IMR-90 (cell line): ENCODE measurements at regions not wholly inside any gene's neighbourhood (a gene's known extent, or its start where the extent isn't known, plus 50 kb on each side); places are given as distances from the start of the nearest gene placed in this dataset.

Experiments
- ATAC-seq: fragments of 200-7000 bp; cut with Tn5 transposase; 2 replicates; pipeline ENCODE4 v1.9.1; 2020; ENCODE audit warnings: low read depth, mild to moderate bottlenecking, moderate library complexity
- BruUV-seq: library from RNA; stranded (reverse); fragments of 400-500 nt; replicated peaks from 2 replicates; lab custom pipeline; 2021; lab: Mats Ljungman, UMichigan
- CTCF ChIA-PET: fragments of 300-600 bp; formaldehyde crosslinking; extraction: SDS; loops from one replicate; lab custom pipeline; 2021; ENCODE audit warnings: antibody characterized with exemption; lab: Yijun Ruan, JAX
- POLR2A ChIA-PET: fragments of 300-600 bp; sonication (Branson Sonifier 250); formaldehyde crosslinking; loops from one replicate; lab custom pipeline; 2022; ENCODE audit warnings: antibody characterized with exemption; ENCODE audit not compliant: unreplicated experiment; lab: Charles Lee
- DNase-seq: peaks from one replicate; pipeline ENCODE4 v3.0.0; 2013
- H2AFZ ChIP-seq: replicated peaks from 2 replicates; pipeline ENCODE3; 2013; ENCODE audit warnings: low read length, mild to moderate bottlenecking; ENCODE audit not compliant: poor library complexity
- H2AK5ac ChIP-seq: 2 replicates; pipeline ENCODE4 v1.6.1; 2013; ENCODE audit warnings: low read depth, low read length, inconsistent platforms
- H2AK9ac ChIP-seq: replicated peaks from 2 replicates; pipeline ENCODE3; 2013; ENCODE audit warnings: mild to moderate bottlenecking, low read depth, low read length, moderate library complexity; ENCODE audit not compliant: poor library complexity
- H2BK120ac ChIP-seq: 2 replicates; pipeline ENCODE4 v1.6.1; 2013; ENCODE audit warnings: low read depth, low read length, inconsistent platforms
- H2BK15ac ChIP-seq: 3 replicates; pipeline ENCODE4 v1.6.1; 2013; ENCODE audit warnings: low read depth, low read length, inconsistent platforms
- H2BK20ac ChIP-seq: 2 replicates; pipeline ENCODE4 v1.6.1; 2013; ENCODE audit warnings: low read depth, mild to moderate bottlenecking, inconsistent platforms, low read length, moderate library complexity
- H2BK5ac ChIP-seq: 2 replicates; pipeline ENCODE4 v1.6.1; 2013; ENCODE audit warnings: mild to moderate bottlenecking, low read depth, low read length, inconsistent platforms; ENCODE audit not compliant: poor library complexity, severe bottlenecking
- H3K14ac ChIP-seq: replicated peaks from 2 replicates; pipeline ENCODE4 v1.6.1; 2013; ENCODE audit warnings: low read depth, low read length, inconsistent platforms
- H3K18ac ChIP-seq: 2 replicates; pipeline ENCODE4 v1.6.1; 2013; ENCODE audit warnings: low read depth, low read length, control low read depth
- H3K23ac ChIP-seq: 2 replicates; pipeline ENCODE4 v1.6.1; 2013; ENCODE audit warnings: low read depth, low read length, inconsistent platforms
- H3K27ac ChIP-seq: 2 replicates; pipeline ENCODE4 v1.5.1; 2013; ENCODE audit warnings: mild to moderate bottlenecking, control low read depth, low read length; ENCODE audit not compliant: insufficient read depth
- H3K27me3 ChIP-seq: 2 replicates; pipeline ENCODE4 v1.6.1; 2013; ENCODE audit warnings: low read length; ENCODE audit not compliant: control insufficient read depth, insufficient read depth
- H3K36me3 ChIP-seq: 2 replicates; pipeline ENCODE4 v1.6.1; 2013; ENCODE audit warnings: low read length, mixed read lengths; ENCODE audit not compliant: control insufficient read depth, insufficient read depth
- H3K4ac ChIP-seq: 2 replicates; pipeline ENCODE4 v1.6.1; 2013; ENCODE audit warnings: low read depth, low read length, inconsistent platforms
- H3K4me1 ChIP-seq: 2 replicates; pipeline ENCODE4 v1.6.1; 2013; ENCODE audit warnings: low read length, mixed read lengths; ENCODE audit not compliant: control insufficient read depth, insufficient read depth
- H3K4me2 ChIP-seq: 2 replicates; pipeline ENCODE4 v1.6.1; 2013; ENCODE audit warnings: low read depth, mild to moderate bottlenecking, control low read depth, low read length, moderate library complexity
- H3K4me3 ChIP-seq: 2 replicates; pipeline ENCODE4 v1.5.1; 2013; ENCODE audit warnings: low read depth, mild to moderate bottlenecking, control low read depth, low read length, moderate library complexity; ENCODE audit not compliant: insufficient read depth
- H3K56ac ChIP-seq: 2 replicates; pipeline ENCODE4 v1.6.1; 2013; ENCODE audit warnings: low read length, inconsistent platforms; ENCODE audit not compliant: insufficient read depth; ENCODE audit errors: extremely low read depth
- H3K79me1 ChIP-seq, 2 experiments: 2 replicates each; pipeline ENCODE4 v1.6.1; 2013; ENCODE audit warnings: low read length in 2 of 2, inconsistent platforms in 1 of 2, low read depth in 1 of 2
- H3K9ac ChIP-seq: 2 replicates; pipeline ENCODE4 v1.6.1; 2013; ENCODE audit warnings: low read depth, low read length, control low read depth
- H3K9me1 ChIP-seq: 2 replicates; pipeline ENCODE4 v1.6.1; 2013; ENCODE audit warnings: low read length, inconsistent platforms; ENCODE audit not compliant: insufficient read depth
- H3K9me3 ChIP-seq: 2 replicates; pipeline ENCODE4 v1.6.1; 2013; ENCODE audit warnings: low read length; ENCODE audit not compliant: control insufficient read depth, insufficient read depth
- H4K20me1 ChIP-seq: 2 replicates; pipeline ENCODE4 v1.6.1; 2013; ENCODE audit warnings: low read length, inconsistent platforms; ENCODE audit not compliant: insufficient read depth
- H4K5ac ChIP-seq: 2 replicates; pipeline ENCODE4 v1.6.1; 2013; ENCODE audit warnings: mild to moderate bottlenecking, low read depth, low read length, control low read depth
- H4K8ac ChIP-seq, 2 experiments: 2 replicates each; pipeline ENCODE4 v1.6.1; 2013; ENCODE audit warnings: low read depth in 2 of 2, low read length in 2 of 2, control low read depth in 1 of 2, inconsistent platforms in 1 of 2
- H4K91ac ChIP-seq: 2 replicates; pipeline ENCODE4 v1.6.1; 2013; ENCODE audit warnings: low read depth, low read length, inconsistent platforms; ENCODE audit not compliant: insufficient read depth
- BHLHE40 ChIP-seq: fragments of 150-350 bp; IDR thresholded peaks from 2 replicates; pipeline ENCODE4 v1.6.1; 2016; ENCODE audit warnings: mild to moderate bottlenecking, low read depth, low read length
- CEBPB ChIP-seq: IDR thresholded peaks from 2 replicates; pipeline ENCODE4 v1.6.1; 2012; ENCODE audit warnings: low read depth, low read length, improper control_type of control experiment
- CHD1 ChIP-seq: IDR thresholded peaks from 2 replicates; pipeline ENCODE4 v1.6.1; 2012; ENCODE audit warnings: low read depth, low read length, improper control_type of control experiment
- CTCF ChIP-seq: conservative IDR thresholded peaks from 2 replicates; pipeline ENCODE4 v1.5.1; 2012; ENCODE audit warnings: mild to moderate bottlenecking, low read depth, low read length, improper control_type of control experiment
- ELK1 ChIP-seq: fragments of 150-350 bp; IDR thresholded peaks from 2 replicates; pipeline ENCODE4 v1.6.1; 2016; ENCODE audit warnings: low read depth, mild to moderate bottlenecking, low read length, moderate library complexity, borderline replicate concordance
- FOS ChIP-seq: fragments of 150-350 bp; IDR thresholded peaks from 2 replicates; pipeline ENCODE4 v1.6.1; 2016; ENCODE audit warnings: low read depth, low read length
- MAFK ChIP-seq: IDR thresholded peaks from 2 replicates; pipeline ENCODE4 v1.6.1; 2012; ENCODE audit warnings: low read depth, low read length, improper control_type of control experiment
- MAZ ChIP-seq: IDR thresholded peaks from 2 replicates; pipeline ENCODE4 v1.6.1; 2012; ENCODE audit warnings: low read depth, mild to moderate bottlenecking, low read length, improper control_type of control experiment, moderate library complexity, borderline replicate concordance
- MXI1 ChIP-seq: IDR thresholded peaks from 2 replicates; pipeline ENCODE4 v1.6.1; 2012; ENCODE audit warnings: low read depth, mild to moderate bottlenecking, low read length, moderate library complexity, borderline replicate concordance
- NFE2L2 ChIP-seq: fragments of 150-350 bp; IDR thresholded peaks from 2 replicates; pipeline ENCODE4 v1.6.1; 2016; ENCODE audit warnings: low read depth, mild to moderate bottlenecking, low read length
- POLR2A ChIP-seq: IDR thresholded peaks from 2 replicates; pipeline ENCODE4 v1.6.1; 2012; ENCODE audit warnings: mild to moderate bottlenecking, low read depth, low read length
- RAD21 ChIP-seq: IDR thresholded peaks from 2 replicates; pipeline ENCODE4 v1.6.1; 2012; ENCODE audit warnings: low read length, improper control_type of control experiment
- RCOR1 ChIP-seq: IDR thresholded peaks from 2 replicates; pipeline ENCODE4 v1.6.1; 2012; ENCODE audit warnings: mild to moderate bottlenecking, low read length, improper control_type of control experiment; ENCODE audit not compliant: insufficient replicate concordance
- RFX5 ChIP-seq: IDR thresholded peaks from 2 replicates; pipeline ENCODE4 v1.8.0; 2012; ENCODE audit warnings: low read depth, mild to moderate bottlenecking, low read length, moderate library complexity
- SMC3 ChIP-seq: fragments of 150-350 bp; IDR thresholded peaks from 2 replicates; pipeline ENCODE4 v1.6.1; 2016; ENCODE audit warnings: low read depth, mild to moderate bottlenecking, antibody characterized with exemption, low read length, moderate library complexity
- WGBS, 2 experiments: methylation state at CpG; one replicate each; pipeline versions ENCODE4 v1.1.5 to v1.1.7; 2013; ENCODE audit warnings: missing lambda C conversion rate in 2 of 2; ENCODE audit not compliant: insufficient read length in 1 of 2; ENCODE audit errors: extremely low coverage in 2 of 2; 5-methylcytosine and 5-hydroxymethylcytosine counted together
- dilution Hi-C: fragments of 300-500 bp; cut with HindIII; formaldehyde crosslinking; loops from one replicate; pipeline ENCODE4 v1.14.3; 2018; ENCODE audit warnings: low sequenced_read_pairs; ENCODE audit not compliant: unreplicated experiment
- in situ Hi-C: fragments of 300-500 bp; cut with MboI; formaldehyde crosslinking; loops from 3 replicates; pipeline ENCODE4 v1.14.3; 2019; ENCODE audit warnings: low sequenced_read_pairs, inconsistent platforms, mixed read lengths
- intact Hi-C: fragments of 100-400 bp; cut with micrococcal nuclease; formaldehyde crosslinking; loops from 2 replicates; pipeline ENCODE4 v1.10.0; 2022
- TF ChIP-seq, protein P1 (sequence below): fragments of 150-350 bp; IDR thresholded peaks from 2 replicates; pipeline ENCODE4 v1.6.1; 2017; ENCODE audit warnings: mild to moderate bottlenecking, antibody characterized with exemption, low read length, low read depth

DNA sequence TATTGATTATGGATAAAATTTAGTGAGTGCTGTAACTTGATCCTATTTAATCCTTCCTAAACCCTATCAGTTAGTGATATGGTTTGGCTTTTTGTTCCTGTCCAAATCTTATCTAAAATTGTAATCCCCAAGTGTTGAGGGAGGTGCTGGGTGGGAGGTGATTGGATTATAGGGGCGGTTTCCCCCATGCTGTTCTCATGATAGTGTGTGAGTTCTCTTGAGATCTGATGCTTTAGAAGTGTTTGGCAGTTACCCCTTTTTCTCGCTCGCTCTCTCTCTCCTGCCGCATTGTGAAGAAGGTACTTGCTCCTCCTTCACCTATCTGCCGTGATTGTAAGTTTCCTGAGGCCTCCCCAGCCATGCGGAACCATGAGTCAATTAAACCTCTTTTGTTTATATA, 134.0 kb upstream of the SUCLG2 start:
- dilution Hi-C loops: no loop called here
- intact Hi-C loops: loop anchor here (10.0 kb wide), 1 partner anchor 184 kb away; no protein-coding TSS in a partner anchor
- in situ Hi-C loops: loop anchor here (10.0 kb wide), 1 partner anchor 404 kb away; no protein-coding TSS in a partner anchor

More for the DNA sequence above, 134.0 kb upstream of the SUCLG2 start:
- no peak overlapping the region for H3K18ac ChIP-seq
- no peak overlapping the region for H2BK15ac ChIP-seq
- no peak overlapping the region for H3K4me2 ChIP-seq
- TF ChIP-seq MXI1 (no peak), CTCF (no peak), MAZ (no peak), BHLHE40 (no peak), CEBPB (no peak), POLR2A (no peak), ELK1 (no peak), RAD21 (no peak), SMC3 (no peak), RFX5 (no peak), MAFK (no peak), NFE2L2 (no peak), CHD1 (no peak), FOS (no peak), RCOR1 (no peak)
- TF ChIP-seq, protein P1, sequence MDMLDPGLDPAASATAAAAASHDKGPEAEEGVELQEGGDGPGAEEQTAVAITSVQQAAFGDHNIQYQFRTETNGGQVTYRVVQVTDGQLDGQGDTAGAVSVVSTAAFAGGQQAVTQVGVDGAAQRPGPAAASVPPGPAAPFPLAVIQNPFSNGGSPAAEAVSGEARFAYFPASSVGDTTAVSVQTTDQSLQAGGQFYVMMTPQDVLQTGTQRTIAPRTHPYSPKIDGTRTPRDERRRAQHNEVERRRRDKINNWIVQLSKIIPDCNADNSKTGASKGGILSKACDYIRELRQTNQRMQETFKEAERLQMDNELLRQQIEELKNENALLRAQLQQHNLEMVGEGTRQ: no peak
- H3K27me3 ChIP-seq: no peaks in the 10 kb centered on the region; the same call in 1 of the 2 replicates
- H2BK120ac ChIP-seq: no peak overlapping the region
- H3K9me3 ChIP-seq: no peaks in the 10 kb centered on the region
- H3K4me1 ChIP-seq: peaks cover 2% of the 10 kb centered on the region; the same call in 1 of the 2 replicates
- H3K4ac ChIP-seq: no peak overlapping the region
- H2AFZ ChIP-seq: no peak overlapping the region
- ATAC-seq: no peak
- no peaks in the 10 kb centered on the region for H3K36me3 ChIP-seq
- H3K9ac ChIP-seq: no peak overlapping the region
- H4K8ac ChIP-seq: no peak overlapping the region
- H3K14ac ChIP-seq: no peak overlapping the region
- H2BK20ac ChIP-seq: no peak overlapping the region
- no peak for DNase-seq
- BruUV-seq: no TSS peak
- H3K9me1 ChIP-seq: peaks cover 2% of the 10 kb centered on the region; the same call in 1 of the 2 replicates
- H4K91ac ChIP-seq: no peak overlapping the region
- CTCF ChIA-PET: interaction anchor here (2.7 kb wide), 1 partner anchor 675 kb away, joined by 10 read pairs; no protein-coding TSS in a partner anchor
- H2AK9ac ChIP-seq: no peak overlapping the region
- no peak overlapping the region for H3K56ac ChIP-seq
- no peak overlapping the region for H2BK5ac ChIP-seq
- POLR2A ChIA-PET: no interaction called here
- H3K27ac ChIP-seq: no peak overlapping the region
- no peak overlapping the region for H4K5ac ChIP-seq
- WGBS, 2 experiments: no CpG with 5 or more reads among the region's 6 CpGs
- H3K4me3 ChIP-seq: no peak overlapping the region
- no peaks in the 10 kb centered on the region for H3K79me1 ChIP-seq
- H3K23ac ChIP-seq: no peak overlapping the region
- H2AK5ac ChIP-seq: no peak overlapping the region
- no peaks in the 10 kb centered on the region for H4K20me1 ChIP-seq
